ENCODE measurements at regions not wholly inside any gene's neighbourhood (a gene's known extent, or its start where the extent isn't known, plus 50 kb on each side); places are given as distances from the start of the nearest gene placed in this dataset.
A peak's percentile ranks its signal among the peaks of the same experiment; 100 is the strongest.

- TF ChIP-seq BHLHE40 (IDR thresholded peaks at IDR 0.05; ENCODE audit: low read depth, low read length) (no peak), FOSB (CRISPR knock-in tag; IDR thresholded peaks at IDR 0.05) (no peak), CHD2 (IDR thresholded peaks at IDR 0.05; ENCODE audit: low read length, partially characterized antibody) (no peak), RFX5 (IDR thresholded peaks at IDR 0.05) (no peak), RAD21 (conservative IDR thresholded peaks at IDR 0.05 in 1 of 2, IDR thresholded peaks at IDR 0.05 in 1 of 2) (peak; percentile 68 to 69), JUN (IDR thresholded peaks at IDR 0.05) (no peak), HES2 (IDR thresholded peaks at IDR 0.05) (no peak), RARB (CRISPR knock-in tag; IDR thresholded peaks at IDR 0.05) (no peak), ATOH8 (CRISPR knock-in tag; IDR thresholded peaks at IDR 0.05; ENCODE audit: low read depth) (no peak), FOXS1 (CRISPR knock-in tag; IDR thresholded peaks at IDR 0.05) (no peak), KDM5A (IDR thresholded peaks at IDR 0.05) (no peak), FOSL2 (IDR thresholded peaks at IDR 0.05) (no peak), FOSL2 (CRISPR knock-in tag; IDR thresholded peaks at IDR 0.05) (peak; percentile 59; the same call in 1 of the 2 replicates), RCOR1 (IDR thresholded peaks at IDR 0.05; ENCODE audit: low read depth, low read length) (no peak), HOXB13 (CRISPR knock-in tag; IDR thresholded peaks at IDR 0.05; ENCODE audit: low read depth) (no peak), RNF2 (IDR thresholded peaks at IDR 0.05; ENCODE audit: borderline replicate concordance, low read depth) (no peak), ZC3H11A (IDR thresholded peaks at IDR 0.05) (no peak)
These were observed 226.0 kb downstream of the TPBG start (continued) for GRCh38 chr6:82589509-82590206.

GRCh38 chr6:82597201-82597600, 233.6 kb downstream of the TPBG start:
- Histone ChIP-seq H3K9me3 (no peaks in the 10 kb centered on the region), H3K27ac (no peak overlapping the region), H3K4me2 (no peak overlapping the region), H3K4me3 (no peak overlapping the region), H3K4me1 (no peaks in the 10 kb centered on the region)
- no peak for TF ChIP-seq NR3C1 (IDR thresholded peaks at IDR 0.05)
- no peak for TF ChIP-seq HEYL (CRISPR knock-in tag; IDR thresholded peaks at IDR 0.05)
- TF ChIP-seq TP53 (CRISPR knock-in tag; IDR thresholded peaks at IDR 0.05), result no peak
- TF ChIP-seq E2F6 (IDR thresholded peaks at IDR 0.05; ENCODE audit: borderline replicate concordance, low read depth), result no peak
- no peak for TF ChIP-seq MAZ (IDR thresholded peaks at IDR 0.05; ENCODE audit: borderline replicate concordance, low read depth, low read length)
- TF ChIP-seq PHF8 (IDR thresholded peaks at IDR 0.05; ENCODE audit: borderline replicate concordance, low read depth), result no peak
- no peak for TF ChIP-seq ZNF302 (CRISPR knock-in tag; IDR thresholded peaks at IDR 0.05)
- TF ChIP-seq KDM5A (IDR thresholded peaks at IDR 0.05), result no peak
- TF ChIP-seq RCOR1 (IDR thresholded peaks at IDR 0.05; ENCODE audit: low read depth, low read length), result no peak
- TF ChIP-seq TFCP2L1 (CRISPR knock-in tag; IDR thresholded peaks at IDR 0.05), result no peak
- TF ChIP-seq RARB (CRISPR knock-in tag; IDR thresholded peaks at IDR 0.05), result no peak
- no peak for TF ChIP-seq CTCF (IDR thresholded peaks at IDR 0.05)
- no peak for TF ChIP-seq CEBPB (IDR thresholded peaks at IDR 0.05)
- ATAC-seq, result no peak
- CTCF ChIA-PET, result no interaction called here
- FAIRE-seq, result no peak
- no peak for DNase-seq (ENCODE audit: low read depth in 1 of 2, low spot score in 1 of 2)
- POLR2A ChIA-PET, result no interaction called here
